ENCODE measurements at regions not wholly inside any gene's neighbourhood (a gene's known extent, or its start where the extent isn't known, plus 50 kb on each side); places are given as distances from the start of the nearest gene placed in this dataset.

- TF ChIP-seq CTCF (IDR thresholded peaks at IDR 0.05 in 2 of 3, conservative IDR thresholded peaks at IDR 0.05 in 1 of 3; ENCODE audit: borderline replicate concordance in 1 of 3, insufficient read depth in 1 of 3, low read depth in 2 of 3, low read length in 2 of 3) (no peak), POLR2A (IDR thresholded peaks at IDR 0.05; ENCODE audit: borderline replicate concordance, extremely low read depth, insufficient read depth, insufficient read length) (no peak), EZH2 (IDR thresholded peaks at IDR 0.05) (no peak), POLR2AphosphoS5 (IDR thresholded peaks at IDR 0.05; ENCODE audit: low read depth, low read length) (no peak), ZNF274 (IDR thresholded peaks at IDR 0.05; ENCODE audit: low read depth, low read length) (no peak)
Observed at GRCh38 chr2:8317418-8317817, 364.4 kb upstream of the ID2 start.
